ENCODE measurements at regions not wholly inside any gene's neighbourhood (a gene's known extent, or its start where the extent isn't known, plus 50 kb on each side); places are given as distances from the start of the nearest gene placed in this dataset.

DNA sequence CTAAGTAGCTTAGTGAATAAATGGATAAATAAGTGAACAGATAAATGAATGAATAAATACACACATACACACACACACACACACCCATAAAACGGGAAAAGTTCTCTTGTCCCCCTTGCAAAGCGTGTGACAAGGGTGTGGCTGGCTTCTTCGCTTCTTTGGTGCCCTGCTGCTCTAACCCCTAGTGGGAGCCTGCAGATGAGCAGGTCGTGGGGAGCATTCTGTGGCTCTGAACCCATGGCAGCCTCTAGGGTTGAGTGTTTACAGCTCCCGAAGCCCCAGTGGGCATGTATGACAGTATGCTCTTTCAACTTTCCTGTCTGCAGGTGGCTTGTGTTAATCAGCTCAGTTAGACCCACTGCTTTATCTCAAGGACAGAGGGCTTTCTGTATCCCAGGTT lies 582.3 kb downstream of the EDEM1 start:
- TF ChIP-seq POLR2AphosphoS5 (IDR thresholded peaks at IDR 0.05) = no peak
- no peak for TF ChIP-seq POLR2A (IDR thresholded peaks at IDR 0.05; ENCODE audit: low read depth)
- no peak for TF ChIP-seq EP300 (IDR thresholded peaks at IDR 0.05)
